Mesenchymal stem cell (in vitro differentiated cells and primary cell): ENCODE measurements at regions not wholly inside any gene's neighbourhood (a gene's known extent, or its start where the extent isn't known, plus 50 kb on each side); places are given as distances from the start of the nearest gene placed in this dataset.

Experiments
- DNase-seq: peaks from one replicate; pipeline ENCODE4 v3.0.0-alpha.2; 2013
- H2AFZ ChIP-seq: one replicate; pipeline ENCODE4 v1.6.1; 2013; ENCODE audit warnings: low read depth, mild to moderate bottlenecking, control low read depth, inconsistent platforms, low read length, moderate library complexity
- H2AK5ac ChIP-seq: 2 replicates; pipeline ENCODE4 v1.6.1; 2013; ENCODE audit warnings: low read length, moderate library complexity, mild to moderate bottlenecking, inconsistent platforms; ENCODE audit not compliant: severe bottlenecking
- H2BK120ac ChIP-seq: one replicate; pipeline ENCODE4 v1.6.1; 2013; ENCODE audit warnings: low read depth, mild to moderate bottlenecking, inconsistent platforms, low read length, moderate library complexity
- H2BK12ac ChIP-seq, 2 experiments: one replicate each; pipeline ENCODE4 v1.6.1; 2013; ENCODE audit warnings: inconsistent platforms in 2 of 2, low read length in 2 of 2, mild to moderate bottlenecking in 2 of 2, moderate library complexity in 2 of 2, control low read depth in 1 of 2
- H2BK15ac ChIP-seq: one replicate; pipeline ENCODE4 v1.6.1; 2013; ENCODE audit warnings: mild to moderate bottlenecking, low read depth, inconsistent platforms; ENCODE audit not compliant: poor library complexity, severe bottlenecking
- H2BK5ac ChIP-seq: 2 replicates; pipeline ENCODE4 v1.6.1; 2013; ENCODE audit warnings: low read depth, mild to moderate bottlenecking, low read length, control low read depth, inconsistent platforms; ENCODE audit not compliant: poor library complexity, severe bottlenecking
- H3K14ac ChIP-seq, 2 experiments: one replicate each; pipeline ENCODE4 v1.6.1; 2013; ENCODE audit warnings: inconsistent platforms in 2 of 2, low read length in 2 of 2, control low read depth in 1 of 2, mild to moderate bottlenecking in 1 of 2, moderate library complexity in 1 of 2
- H3K18ac ChIP-seq, 2 experiments: one replicate each; pipeline ENCODE4 v1.6.1; 2013; ENCODE audit warnings: inconsistent platforms in 2 of 2, low read length in 2 of 2, control low read depth in 1 of 2, low read depth in 1 of 2, mild to moderate bottlenecking in 1 of 2
- H3K23ac ChIP-seq, 2 experiments: one replicate each; pipeline ENCODE4 v1.6.1; 2013; ENCODE audit warnings: inconsistent platforms in 2 of 2, low read length in 2 of 2, mild to moderate bottlenecking in 2 of 2, moderate library complexity in 2 of 2, control low read depth in 1 of 2
- H3K27ac ChIP-seq: 2 replicates; pipeline ENCODE4 v1.5.1; 2013; ENCODE audit warnings: mild to moderate bottlenecking, moderate library complexity, low read length, control low read depth, inconsistent platforms; ENCODE audit not compliant: poor library complexity, severe bottlenecking
- H3K27me3 ChIP-seq, 2 experiments: 2 replicates each; pipeline versions ENCODE4 v1.6.1 to v1.7.0; 2013; ENCODE audit warnings: low read length in 2 of 2, mild to moderate bottlenecking in 2 of 2, moderate library complexity in 2 of 2, control low read depth in 1 of 2, inconsistent platforms in 1 of 2; ENCODE audit not compliant: control insufficient read depth in 1 of 2, insufficient read depth in 1 of 2
- H3K36me3 ChIP-seq, 2 experiments: 2 replicates each; pipeline versions ENCODE4 v1.6.1 to v1.7.0; 2013; ENCODE audit warnings: low read length in 2 of 2, control low read depth in 1 of 2, inconsistent platforms in 1 of 2, low read depth in 1 of 2, mild to moderate bottlenecking in 1 of 2; ENCODE audit not compliant: insufficient read depth in 2 of 2, control insufficient read depth in 1 of 2
- H3K4ac ChIP-seq, 2 experiments: one replicate each; pipeline ENCODE4 v1.6.1; 2013; ENCODE audit warnings: inconsistent platforms in 2 of 2, low read length in 2 of 2, mild to moderate bottlenecking in 2 of 2, moderate library complexity in 2 of 2, control low read depth in 1 of 2, low read depth in 1 of 2
- H3K4me1 ChIP-seq: 2 replicates; pipeline ENCODE4 v1.6.1; 2013; ENCODE audit warnings: low read depth, low read length, control low read depth; ENCODE audit not compliant: control insufficient read depth, insufficient read depth
- H3K4me2 ChIP-seq: 2 replicates; pipeline ENCODE4 v1.6.1; 2013; ENCODE audit warnings: low read length, mild to moderate bottlenecking, inconsistent platforms; ENCODE audit not compliant: poor library complexity, severe bottlenecking
- H3K4me3 ChIP-seq, 2 experiments: 2 replicates each; pipeline versions ENCODE4 v1.5.1 to v1.7.0; 2013; ENCODE audit warnings: low read length in 2 of 2, mild to moderate bottlenecking in 2 of 2, control low read depth in 1 of 2, low read depth in 1 of 2; ENCODE audit not compliant: insufficient read depth in 1 of 2
- H3K79me1 ChIP-seq: replicated peaks from 2 replicates; pipeline ENCODE4 v1.6.1; 2013; ENCODE audit warnings: mild to moderate bottlenecking, control low read depth, low read length, inconsistent platforms; ENCODE audit not compliant: poor library complexity, severe bottlenecking
- H3K9ac ChIP-seq: 2 replicates; pipeline ENCODE4 v1.7.0; 2013; ENCODE audit warnings: mild to moderate bottlenecking, low read length, moderate library complexity
- H3K9me3 ChIP-seq: 2 replicates; pipeline ENCODE4 v1.7.0; 2013; ENCODE audit warnings: mild to moderate bottlenecking, low read length; ENCODE audit not compliant: control insufficient read depth
- H4K8ac ChIP-seq: one replicate; pipeline ENCODE4 v1.6.1; 2013; ENCODE audit warnings: inconsistent platforms, mild to moderate bottlenecking, low read length, moderate library complexity
- H4K91ac ChIP-seq: one replicate; pipeline ENCODE4 v1.6.1; 2013; ENCODE audit warnings: mild to moderate bottlenecking, low read length, inconsistent platforms
- WGBS: methylation state at CpG from one replicate; pipeline ENCODE4 v1.1.7; 2013; ENCODE audit warnings: mixed read lengths; 5-methylcytosine and 5-hydroxymethylcytosine counted together

DNA sequence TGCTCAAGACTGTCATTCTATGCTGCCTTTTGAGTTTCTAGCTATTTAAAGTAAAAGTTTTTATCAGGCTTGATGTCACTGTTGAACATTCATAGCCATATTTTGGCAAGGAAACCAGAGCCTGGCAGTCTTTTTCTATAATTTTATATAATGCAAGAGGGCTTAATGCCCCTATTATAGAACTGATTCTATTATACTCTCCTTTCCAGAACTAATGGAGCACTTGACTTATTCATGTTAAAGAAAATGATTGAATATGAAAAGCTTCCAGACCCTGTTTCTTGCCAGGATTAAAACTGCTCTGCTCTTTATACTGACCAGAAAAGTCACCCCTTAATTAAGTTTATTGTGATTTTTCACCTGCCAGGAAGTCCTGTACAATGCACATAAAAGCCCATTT is 337.6 kb upstream of the CHRM2 start:
- Histone ChIP-seq H2BK15ac (no peak overlapping the region), H2BK5ac (no peak overlapping the region), H3K4ac (no peak overlapping the region), H3K4me3 (no peak overlapping the region), H3K36me3 (no peaks in the 10 kb centered on the region), H3K27me3 (no peaks in the 10 kb centered on the region), H3K9ac (no peak overlapping the region), H3K14ac (no peak overlapping the region), H2AK5ac (no peak overlapping the region), H3K9me3 (peaks cover 3% of the 10 kb centered on the region), H3K23ac (no peak overlapping the region), H3K4me1 (peaks cover 11% of the 10 kb centered on the region), H3K18ac (no peak overlapping the region), H4K91ac (no peak overlapping the region), H2BK12ac (no peak overlapping the region), H2BK120ac (no peak overlapping the region), H3K27ac (no peak overlapping the region), H4K8ac (no peak overlapping the region), H3K4me2 (no peak overlapping the region), H2AFZ (no peak overlapping the region), H3K79me1 (no peaks in the 10 kb centered on the region)
- no peak for DNase-seq

DNA sequence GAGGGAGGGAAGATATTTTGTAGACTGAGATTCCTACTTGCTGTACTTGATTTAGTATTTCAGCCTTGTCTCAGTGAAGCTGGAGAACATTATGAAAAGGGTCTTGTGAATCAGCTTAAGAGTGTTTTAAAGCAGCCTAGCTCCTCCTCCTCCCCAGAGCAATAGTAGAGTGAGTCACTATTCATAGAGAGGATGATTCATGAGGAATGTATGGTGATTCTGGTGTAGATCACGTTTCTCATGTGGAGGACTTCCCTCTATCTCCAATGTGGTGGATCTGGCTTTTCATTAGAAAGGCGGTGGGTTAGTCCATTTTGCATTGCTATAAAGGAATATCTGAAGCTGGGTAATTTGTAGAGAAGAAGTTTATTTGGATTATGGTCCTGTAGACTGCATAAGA is 340.1 kb upstream of the CHRM2 start:
- Histone ChIP-seq H2BK12ac (no peak overlapping the region), H3K79me1 (no peaks in the 10 kb centered on the region), H3K4ac (peak overlapping the region in 1 of 2 experiments; percentile 81), H3K14ac (no peak overlapping the region), H3K36me3 (no peaks in the 10 kb centered on the region), H3K4me3 (no peak overlapping the region), H2AK5ac (no peak overlapping the region), H2BK120ac (no peak overlapping the region), H4K8ac (no peak overlapping the region), H3K9ac (no peak overlapping the region), H3K27ac (peak overlapping the region; percentile 44), H3K18ac (peak overlapping the region in 1 of 2 experiments; percentile 83), H2AFZ (no peak overlapping the region), H3K23ac (no peak overlapping the region), H2BK15ac (no peak overlapping the region), H3K4me1 (peaks cover 11% of the 10 kb centered on the region), H3K4me2 (no peak overlapping the region), H3K27me3 (no peaks in the 10 kb centered on the region), H3K9me3 (peaks cover 3% of the 10 kb centered on the region), H2BK5ac (no peak overlapping the region), H4K91ac (no peak overlapping the region)
- DNase-seq, result peak; percentile 92
- WGBS, result 24% methylated on average over 2 of the region's 2 CpGs

DNA sequence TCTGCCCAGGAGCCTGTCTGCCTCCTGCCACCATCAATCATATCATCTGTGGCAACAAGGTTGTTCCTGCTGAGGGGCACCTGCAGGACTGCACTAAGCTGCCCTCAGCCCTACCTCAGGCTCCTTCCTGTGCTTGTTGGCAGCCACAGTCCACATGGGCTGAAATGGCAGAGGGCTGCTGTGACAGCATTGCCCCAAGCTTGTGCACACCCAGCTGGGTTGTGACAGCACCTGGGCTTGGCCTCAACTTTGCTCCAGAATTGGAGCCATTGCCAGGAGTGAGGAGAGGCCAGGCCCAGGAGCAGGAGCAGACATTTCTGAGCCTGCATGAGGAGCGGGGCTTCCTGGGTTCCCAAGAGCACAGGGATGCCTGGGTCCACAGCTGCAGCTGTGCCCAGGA is 340.9 kb upstream of the CHRM2 start:
- WGBS, result 93% methylated on average over 1 of the region's 1 CpG
- peak overlapping the region; percentile 0 to 66 for H3K4ac ChIP-seq

DNA sequence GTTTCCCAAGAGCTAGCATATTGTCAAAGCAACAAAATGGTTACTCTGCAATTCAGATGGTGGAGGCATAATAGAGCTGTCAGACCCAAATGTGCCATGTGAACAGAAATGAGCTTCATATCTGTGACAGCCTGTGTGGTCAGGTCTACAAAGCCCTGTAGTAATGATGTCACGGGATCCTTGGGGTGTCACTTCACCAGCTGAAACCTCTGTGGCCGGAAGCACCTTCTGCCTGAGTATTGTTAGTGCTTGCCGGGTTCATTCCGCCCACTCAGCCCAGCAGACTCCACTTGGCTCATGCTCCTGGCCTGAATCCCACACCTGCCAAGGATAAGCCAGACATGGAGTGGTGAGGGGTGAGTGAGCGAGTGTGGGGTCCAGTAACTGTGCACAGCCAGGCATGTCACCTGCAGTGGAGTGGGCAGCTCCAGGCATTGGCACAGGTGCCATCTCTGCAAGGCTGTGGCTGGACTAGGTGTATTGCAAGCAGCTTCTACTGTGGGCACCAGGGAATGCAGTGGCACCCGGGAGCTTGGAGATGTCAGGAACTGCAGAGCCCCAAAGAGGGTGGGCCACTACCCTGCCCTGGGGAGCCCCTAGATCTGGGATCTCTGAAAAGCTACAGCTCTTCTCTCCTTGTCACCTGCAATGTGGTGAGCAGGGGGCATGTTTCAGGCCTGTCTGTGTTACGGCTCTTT is 341.9 kb upstream of the CHRM2 start:
- H3K23ac ChIP-seq, result no peak overlapping the region
- H2BK5ac ChIP-seq, result no peak overlapping the region
- H3K27me3 ChIP-seq, result no peaks in the 10 kb centered on the region
- no peak overlapping the region for H2BK120ac ChIP-seq
- peaks cover 3% of the 10 kb centered on the region for H3K9me3 ChIP-seq
- H3K18ac ChIP-seq, result peak overlapping the region in 1 of 2 experiments; percentile 28
- no peak overlapping the region for H3K27ac ChIP-seq
- peak overlapping the region; percentile 15 for H2AK5ac ChIP-seq
- H3K79me1 ChIP-seq, result no peaks in the 10 kb centered on the region
- no peak overlapping the region for H3K4me3 ChIP-seq
- no peak overlapping the region for H2BK15ac ChIP-seq
- peaks cover 13% of the 10 kb centered on the region for H3K4me1 ChIP-seq
- no peak overlapping the region for H3K4me2 ChIP-seq
- no peak overlapping the region for H3K9ac ChIP-seq
- peak overlapping the region in 1 of 2 experiments; percentile 71 for H3K14ac ChIP-seq
- DNase-seq, result no peak
- peak overlapping the region; percentile 38 to 61 for H2BK12ac ChIP-seq
- no peaks in the 10 kb centered on the region for H3K36me3 ChIP-seq
- H4K8ac ChIP-seq, result peak overlapping the region; percentile 84
- no peak overlapping the region for H3K4ac ChIP-seq
- peak overlapping the region; percentile 57 for H4K91ac ChIP-seq
- no peak overlapping the region for H2AFZ ChIP-seq
- 92% methylated on average over 6 of the region's 7 CpGs for WGBS

More for the DNA sequence above, 340.9 kb upstream of the CHRM2 start:
- peak overlapping the region; percentile 26 to 51 for H2BK12ac ChIP-seq
- no peaks in the 10 kb centered on the region for H3K36me3 ChIP-seq
- H2AFZ ChIP-seq, result no peak overlapping the region
- DNase-seq, result no peak
- peak overlapping the region; percentile 6 to 63 for H3K18ac ChIP-seq
- peak overlapping the region; percentile 37 for H2BK120ac ChIP-seq
- peaks cover 3% of the 10 kb centered on the region for H3K9me3 ChIP-seq
- H2AK5ac ChIP-seq, result peak overlapping the region; percentile 33
- H3K9ac ChIP-seq, result no peak overlapping the region
- H2BK15ac ChIP-seq, result no peak overlapping the region
- H2BK5ac ChIP-seq, result no peak overlapping the region
- peak overlapping the region in 1 of 2 experiments; percentile 57 for H3K14ac ChIP-seq
- no peaks in the 10 kb centered on the region for H3K79me1 ChIP-seq
- H4K8ac ChIP-seq, result peak overlapping the region; percentile 21
- no peak overlapping the region for H3K4me3 ChIP-seq
- no peak overlapping the region for H3K4me2 ChIP-seq
- H3K4me1 ChIP-seq, result peaks cover 13% of the 10 kb centered on the region
- no peak overlapping the region for H3K23ac ChIP-seq
- no peak overlapping the region for H3K27ac ChIP-seq
- no peaks in the 10 kb centered on the region for H3K27me3 ChIP-seq
- peak overlapping the region; percentile 91 for H4K91ac ChIP-seq
